ENCODE measurements at regions not wholly inside any gene's neighbourhood (a gene's known extent, or its start where the extent isn't known, plus 50 kb on each side); places are given as distances from the start of the nearest gene placed in this dataset.

DNA sequence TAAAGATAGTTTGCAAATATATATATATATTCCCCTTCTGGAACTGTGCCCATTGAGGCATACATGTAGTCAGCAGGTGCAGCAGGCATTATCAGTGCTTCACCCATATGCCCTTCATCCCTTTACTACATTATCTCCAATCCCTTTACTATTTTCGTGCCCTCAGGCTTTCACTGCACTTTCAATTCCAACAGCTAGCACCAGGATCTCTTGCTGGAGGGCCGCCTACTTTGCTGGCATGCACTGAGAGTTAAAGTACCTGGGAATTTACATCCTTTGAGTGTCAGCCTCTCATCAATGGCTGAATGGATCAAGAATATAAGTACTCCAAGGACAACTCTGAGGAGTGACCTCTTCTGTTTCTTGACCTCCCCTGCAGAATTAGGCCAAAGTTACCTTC is 222.1 kb upstream of the CFAP20DC start:
- TF ChIP-seq SIN3A (IDR thresholded peaks at IDR 0.05; ENCODE audit: borderline replicate concordance, insufficient read depth, low read length) (no peak), TAF1 (IDR thresholded peaks at IDR 0.05; ENCODE audit: borderline replicate concordance, insufficient read depth, low read length) (no peak), POLR2AphosphoS5 (IDR thresholded peaks at IDR 0.05; ENCODE audit: low read depth, low read length) (no peak), REST (IDR thresholded peaks at IDR 0.05; ENCODE audit: insufficient read depth in 1 of 2, low read depth in 2 of 2, low read length in 2 of 2) (no peak), FOXP2 (optimal IDR thresholded peaks at IDR 0.05; ENCODE audit: borderline replicate concordance, extremely low read depth, extremely low read length, insufficient read depth) (no peak)

DNA sequence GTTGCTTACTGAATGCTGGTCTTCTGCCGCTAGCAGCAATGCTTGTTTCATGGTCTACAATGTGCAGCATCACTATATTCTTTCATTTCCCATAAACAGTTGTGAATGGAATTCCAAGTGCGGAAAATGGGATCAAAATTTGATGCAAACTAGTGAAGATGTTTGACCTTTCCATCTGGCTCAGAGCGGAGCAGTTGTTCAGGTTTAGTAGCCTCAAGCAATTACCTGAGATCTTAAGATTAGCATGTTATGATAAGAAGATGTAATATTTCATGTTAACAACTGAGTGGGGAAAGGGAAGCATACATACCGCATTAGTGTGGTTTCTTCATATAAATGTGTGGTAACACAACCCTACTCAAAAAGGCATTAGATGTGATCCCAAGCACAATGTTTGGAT is 221.1 kb upstream of the CFAP20DC start:
- TF ChIP-seq SIN3A (IDR thresholded peaks at IDR 0.05; ENCODE audit: borderline replicate concordance, insufficient read depth, low read length) (no peak), TAF1 (IDR thresholded peaks at IDR 0.05; ENCODE audit: borderline replicate concordance, insufficient read depth, low read length) (no peak), REST (IDR thresholded peaks at IDR 0.05; ENCODE audit: insufficient read depth in 1 of 2, low read depth in 2 of 2, low read length in 2 of 2) (no peak), POLR2AphosphoS5 (IDR thresholded peaks at IDR 0.05; ENCODE audit: low read depth, low read length) (no peak)

DNA sequence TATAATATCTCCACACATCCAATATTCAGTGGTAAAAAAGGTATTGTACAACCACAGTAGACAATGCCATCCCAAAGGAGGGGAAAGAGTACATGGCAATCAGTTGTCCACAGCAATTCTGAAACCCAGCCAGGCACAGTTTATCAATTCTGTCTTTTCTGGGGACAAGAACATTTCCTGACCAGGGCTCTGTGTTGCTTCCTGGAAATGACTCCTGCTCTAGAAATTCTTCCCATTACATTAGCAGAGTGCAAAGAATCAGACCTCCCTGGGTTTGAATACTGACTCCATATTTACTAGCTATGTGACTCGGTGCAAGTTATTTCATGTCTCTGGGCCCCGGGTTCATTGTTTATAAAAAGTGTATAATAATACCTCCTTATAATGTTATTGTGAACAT is 220.4 kb upstream of the CFAP20DC start:
- TF ChIP-seq TAF1 (IDR thresholded peaks at IDR 0.05; ENCODE audit: borderline replicate concordance, insufficient read depth, low read length): no peak
- TF ChIP-seq SIN3A (IDR thresholded peaks at IDR 0.05; ENCODE audit: borderline replicate concordance, insufficient read depth, low read length): no peak
- no peak for TF ChIP-seq POLR2AphosphoS5 (IDR thresholded peaks at IDR 0.05; ENCODE audit: low read depth, low read length)
- no peak for TF ChIP-seq REST (IDR thresholded peaks at IDR 0.05; ENCODE audit: insufficient read depth in 1 of 2, low read depth in 2 of 2, low read length in 2 of 2)

- TF ChIP-seq SIN3A (IDR thresholded peaks at IDR 0.05; ENCODE audit: borderline replicate concordance, insufficient read depth, low read length) (no peak), TAF1 (IDR thresholded peaks at IDR 0.05; ENCODE audit: borderline replicate concordance, insufficient read depth, low read length) (no peak), POLR2AphosphoS5 (IDR thresholded peaks at IDR 0.05; ENCODE audit: low read depth, low read length) (no peak), REST (IDR thresholded peaks at IDR 0.05; ENCODE audit: insufficient read depth in 1 of 2, low read depth in 2 of 2, low read length in 2 of 2) (no peak)
Observed at GRCh38 chr3:59268170-59268569, 218.3 kb upstream of the CFAP20DC start.

DNA sequence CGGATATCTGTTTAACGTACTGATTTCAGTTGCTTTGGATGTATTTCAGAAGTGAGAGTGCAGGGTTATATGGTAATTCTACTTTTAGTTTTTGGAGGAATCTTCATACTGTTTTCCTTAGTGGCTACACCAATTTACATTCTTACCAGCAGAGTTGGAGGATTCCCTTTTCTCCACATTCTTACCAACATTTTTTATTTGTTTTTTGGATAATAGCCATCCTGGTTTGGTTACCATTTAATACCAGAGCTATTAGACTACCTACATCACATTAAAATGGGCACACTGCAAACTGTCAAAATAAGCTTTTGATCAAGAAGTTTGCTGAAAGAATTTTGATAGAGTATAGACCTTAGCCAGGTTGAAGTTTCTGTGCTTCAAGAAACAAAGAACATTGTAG is 217.2 kb upstream of the CFAP20DC start:
- TF ChIP-seq REST (IDR thresholded peaks at IDR 0.05; ENCODE audit: insufficient read depth in 1 of 2, low read depth in 2 of 2, low read length in 2 of 2): no peak
- TF ChIP-seq POLR2AphosphoS5 (IDR thresholded peaks at IDR 0.05; ENCODE audit: low read depth, low read length): no peak
- no peak for TF ChIP-seq TAF1 (IDR thresholded peaks at IDR 0.05; ENCODE audit: borderline replicate concordance, insufficient read depth, low read length)
- TF ChIP-seq FOXP2 (optimal IDR thresholded peaks at IDR 0.05; ENCODE audit: borderline replicate concordance, extremely low read depth, extremely low read length, insufficient read depth): no peak
- no peak for TF ChIP-seq SIN3A (IDR thresholded peaks at IDR 0.05; ENCODE audit: borderline replicate concordance, insufficient read depth, low read length)
